ENCODE measurements at regions not wholly inside any gene's neighbourhood (a gene's known extent, or its start where the extent isn't known, plus 50 kb on each side); places are given as distances from the start of the nearest gene placed in this dataset.

DNA sequence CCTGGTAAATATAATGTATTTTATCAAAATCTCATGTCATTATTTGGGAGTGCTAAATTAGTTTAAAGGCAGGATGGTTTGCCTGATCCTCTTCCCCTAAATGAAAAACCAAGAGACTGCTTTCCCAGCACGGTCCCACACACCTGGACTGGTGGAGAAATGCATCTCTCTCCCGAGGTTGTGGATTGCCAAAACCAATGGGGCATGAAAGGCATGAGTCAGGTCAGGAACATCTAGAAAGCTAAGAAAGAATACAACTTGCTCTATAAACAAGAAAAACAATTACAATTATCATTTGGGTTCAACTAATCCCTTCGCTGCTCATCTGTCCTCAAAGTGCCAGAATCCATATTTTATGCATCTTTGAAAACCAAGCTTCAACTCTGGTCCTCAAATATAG lies 308.3 kb upstream of the IRAK1BP1 start:
- Histone ChIP-seq H3K4me3 (no peak overlapping the region), H3K27me3 (no peaks in the 10 kb centered on the region), H3K9me3 (peaks cover 0 to 10% (median 0%) of the 10 kb centered on the region in 4 donors), H3K36me3 (no peaks in the 10 kb centered on the region), H3K4me1 (no peaks in the 10 kb centered on the region), H3K27ac (no peak overlapping the region)
- no peak for DNase-seq (ENCODE audit: low spot score in 2 of 2)
- 80 to 83% methylated on average over 3 of the region's 3 CpGs for WGBS, 2 donors
- TF ChIP-seq EP300 (IDR thresholded peaks at IDR 0.05) (no peak), POLR2A (IDR thresholded peaks at IDR 0.05) (no peak)
- TF ChIP-seq, protein P1, sequence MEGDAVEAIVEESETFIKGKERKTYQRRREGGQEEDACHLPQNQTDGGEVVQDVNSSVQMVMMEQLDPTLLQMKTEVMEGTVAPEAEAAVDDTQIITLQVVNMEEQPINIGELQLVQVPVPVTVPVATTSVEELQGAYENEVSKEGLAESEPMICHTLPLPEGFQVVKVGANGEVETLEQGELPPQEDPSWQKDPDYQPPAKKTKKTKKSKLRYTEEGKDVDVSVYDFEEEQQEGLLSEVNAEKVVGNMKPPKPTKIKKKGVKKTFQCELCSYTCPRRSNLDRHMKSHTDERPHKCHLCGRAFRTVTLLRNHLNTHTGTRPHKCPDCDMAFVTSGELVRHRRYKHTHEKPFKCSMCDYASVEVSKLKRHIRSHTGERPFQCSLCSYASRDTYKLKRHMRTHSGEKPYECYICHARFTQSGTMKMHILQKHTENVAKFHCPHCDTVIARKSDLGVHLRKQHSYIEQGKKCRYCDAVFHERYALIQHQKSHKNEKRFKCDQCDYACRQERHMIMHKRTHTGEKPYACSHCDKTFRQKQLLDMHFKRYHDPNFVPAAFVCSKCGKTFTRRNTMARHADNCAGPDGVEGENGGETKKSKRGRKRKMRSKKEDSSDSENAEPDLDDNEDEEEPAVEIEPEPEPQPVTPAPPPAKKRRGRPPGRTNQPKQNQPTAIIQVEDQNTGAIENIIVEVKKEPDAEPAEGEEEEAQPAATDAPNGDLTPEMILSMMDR (IDR thresholded peaks at IDR 0.05), result no peak

DNA sequence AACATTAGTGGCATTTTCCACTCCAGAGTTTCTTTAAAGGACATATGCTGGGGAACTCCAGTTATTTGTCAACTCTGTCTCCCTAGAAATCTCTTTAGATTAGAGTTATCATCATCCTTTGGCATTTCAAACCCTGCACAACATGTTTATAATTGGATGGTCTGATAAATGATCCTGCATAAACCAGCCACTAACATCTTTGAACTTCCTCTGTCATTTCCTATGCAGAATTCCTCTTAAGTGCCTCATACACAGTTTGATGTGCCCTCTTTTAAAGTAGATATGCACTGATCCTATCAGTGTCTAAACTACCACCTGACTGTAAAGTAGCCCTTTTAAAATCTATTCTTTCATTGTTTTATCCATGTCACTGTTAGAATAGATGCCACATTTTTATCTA lies 306.3 kb upstream of the IRAK1BP1 start:
- Histone ChIP-seq H3K9me3 (peaks cover 0 to 5% (median 0%) of the 10 kb centered on the region in 4 donors), H3K36me3 (no peaks in the 10 kb centered on the region), H3K27me3 (no peaks in the 10 kb centered on the region), H3K4me1 (no peaks in the 10 kb centered on the region), H3K27ac (no peak overlapping the region), H3K4me3 (no peak overlapping the region)
- no peak for TF ChIP-seq POLR2A (IDR thresholded peaks at IDR 0.05)
- TF ChIP-seq, protein P1 (IDR thresholded peaks at IDR 0.05), result no peak
- no peak for TF ChIP-seq EP300 (IDR thresholded peaks at IDR 0.05)
- DNase-seq (ENCODE audit: low spot score in 2 of 2), result no peak

DNA sequence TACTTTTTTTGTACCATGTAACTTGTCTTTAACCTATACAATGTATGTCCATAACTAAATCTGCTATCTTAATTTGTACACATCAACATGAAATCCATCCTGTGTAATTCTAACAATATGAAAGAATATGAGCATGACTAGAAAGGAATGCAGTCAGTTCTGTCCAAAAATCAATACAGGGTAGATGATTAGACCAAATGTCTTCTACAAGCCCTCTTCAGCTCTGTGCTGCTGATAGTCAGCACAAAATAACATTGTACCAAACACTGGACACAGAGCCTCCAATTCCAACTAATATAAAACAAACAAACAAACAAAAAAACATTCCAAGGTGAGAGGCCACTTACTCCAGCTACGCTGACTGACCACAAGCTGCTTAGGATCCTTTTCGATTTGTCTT lies 301.4 kb upstream of the IRAK1BP1 start:
- Histone ChIP-seq H3K27ac (no peak overlapping the region), H3K27me3 (no peaks in the 10 kb centered on the region), H3K4me1 (no peaks in the 10 kb centered on the region), H3K4me3 (no peak overlapping the region), H3K9me3 (peaks cover 0 to 31% (median 4%) of the 10 kb centered on the region in 4 donors), H3K36me3 (no peaks in the 10 kb centered on the region)
- TF ChIP-seq, protein P1 (IDR thresholded peaks at IDR 0.05), result no peak
- TF ChIP-seq EP300 (IDR thresholded peaks at IDR 0.05) (no peak), POLR2A (IDR thresholded peaks at IDR 0.05) (no peak)
- 87 to 91% methylated on average over 2 of the region's 2 CpGs for WGBS, 2 donors
- DNase-seq (ENCODE audit: low spot score in 2 of 2), result no peak

DNA sequence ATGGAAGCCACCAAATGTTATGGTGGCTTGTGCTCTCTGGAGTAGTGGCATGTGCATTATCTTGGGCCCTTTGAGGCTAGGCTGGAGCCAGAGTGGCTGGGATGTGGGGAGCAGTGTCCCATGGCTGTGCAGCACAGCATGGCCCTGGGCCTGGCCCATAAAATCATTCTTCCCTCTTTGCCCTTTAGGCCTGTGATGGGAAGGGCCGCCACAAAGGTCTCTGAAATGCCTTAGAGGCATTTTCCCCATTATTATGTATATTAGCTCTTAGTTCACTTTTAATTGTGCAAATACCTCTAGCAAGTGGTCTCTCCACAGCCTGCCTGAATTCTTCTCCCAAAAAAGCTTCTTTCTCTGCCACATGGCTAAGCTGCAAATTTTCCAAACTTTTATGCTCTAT lies 297.3 kb upstream of the IRAK1BP1 start:
- TF ChIP-seq, protein P1 (IDR thresholded peaks at IDR 0.05), result no peak
- TF ChIP-seq EP300 (IDR thresholded peaks at IDR 0.05) (no peak), POLR2A (IDR thresholded peaks at IDR 0.05) (no peak)
- Histone ChIP-seq H3K4me1 (no peaks in the 10 kb centered on the region), H3K9me3 (peaks cover 0 to 41% (median 4%) of the 10 kb centered on the region in 4 donors), H3K27me3 (no peaks in the 10 kb centered on the region), H3K4me3 (no peak overlapping the region), H3K36me3 (no peaks in the 10 kb centered on the region), H3K27ac (no peak overlapping the region)
- 65 to 89% methylated on average over 1 of the region's 1 CpG for WGBS, 2 donors
- DNase-seq (ENCODE audit: low spot score in 2 of 2), result no peak

DNA sequence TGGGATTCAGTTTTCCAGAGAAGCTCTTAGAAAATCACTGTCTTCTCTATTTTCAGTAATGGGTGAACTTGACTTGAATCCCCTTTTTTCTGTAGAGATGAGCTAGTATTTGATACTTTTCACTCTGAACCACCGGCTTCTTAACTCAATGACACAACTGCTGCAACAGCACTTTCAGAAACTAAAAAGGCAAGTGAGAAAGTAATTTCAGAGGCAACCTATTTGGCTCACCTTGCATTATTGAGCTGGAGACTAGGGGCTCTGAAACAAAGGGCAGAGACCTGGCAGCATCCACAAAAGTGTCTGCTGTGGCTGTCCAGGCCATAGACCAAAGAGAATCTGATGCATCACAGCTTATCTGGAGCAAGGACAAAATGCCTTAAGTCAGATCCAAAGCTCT lies 289.8 kb upstream of the IRAK1BP1 start:
- H3K4me3 ChIP-seq, result no peak overlapping the region
- H3K4me1 ChIP-seq, result no peaks in the 10 kb centered on the region
- no peak overlapping the region for H3K27ac ChIP-seq
- no peaks in the 10 kb centered on the region for H3K27me3 ChIP-seq
- no peaks in the 10 kb centered on the region for H3K9me3 ChIP-seq
- 45 to 96% methylated on average over 1 of the region's 1 CpG for WGBS, 2 donors
- DNase-seq (ENCODE audit: low spot score in 2 of 2), result no peak
- no peaks in the 10 kb centered on the region for H3K36me3 ChIP-seq
- no peak for TF ChIP-seq EP300 (IDR thresholded peaks at IDR 0.05)
- no peak for TF ChIP-seq POLR2A (IDR thresholded peaks at IDR 0.05)
- TF ChIP-seq, protein P1 (IDR thresholded peaks at IDR 0.05), result no peak
